ENCODE measurements at regions not wholly inside any gene's neighbourhood (a gene's known extent, or its start where the extent isn't known, plus 50 kb on each side); places are given as distances from the start of the nearest gene placed in this dataset.

DNA sequence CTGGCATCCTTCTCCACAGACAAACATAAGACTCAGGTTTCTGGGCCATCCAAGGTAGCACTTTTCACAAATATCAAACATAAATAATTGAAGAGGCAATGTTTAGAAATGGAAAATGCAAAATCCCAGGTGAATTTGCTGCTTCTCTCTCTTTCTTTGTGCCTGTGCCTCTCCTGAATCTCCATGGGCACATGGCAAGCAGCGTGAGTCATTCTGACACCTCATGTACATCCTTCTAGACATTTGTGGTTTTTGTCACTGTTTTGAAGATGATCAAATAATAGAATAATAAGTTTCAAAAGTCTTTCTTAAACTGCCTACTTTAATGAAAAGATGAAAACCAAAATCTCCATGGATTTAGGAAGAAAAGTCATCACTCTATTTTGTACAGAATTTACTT, 60.3 kb upstream of the RAB11FIP2 start:
- DNase-seq (ENCODE audit: low read depth): no peak

- DNase-seq (ENCODE audit: low read depth): no peak
These were observed 59.7 kb upstream of the RAB11FIP2 start for GRCh38 chr10:118106426-118106825.

- DNase-seq (ENCODE audit: low read depth): no peak
These were observed 55.4 kb upstream of the RAB11FIP2 start for GRCh38 chr10:118102121-118102520.

DNA sequence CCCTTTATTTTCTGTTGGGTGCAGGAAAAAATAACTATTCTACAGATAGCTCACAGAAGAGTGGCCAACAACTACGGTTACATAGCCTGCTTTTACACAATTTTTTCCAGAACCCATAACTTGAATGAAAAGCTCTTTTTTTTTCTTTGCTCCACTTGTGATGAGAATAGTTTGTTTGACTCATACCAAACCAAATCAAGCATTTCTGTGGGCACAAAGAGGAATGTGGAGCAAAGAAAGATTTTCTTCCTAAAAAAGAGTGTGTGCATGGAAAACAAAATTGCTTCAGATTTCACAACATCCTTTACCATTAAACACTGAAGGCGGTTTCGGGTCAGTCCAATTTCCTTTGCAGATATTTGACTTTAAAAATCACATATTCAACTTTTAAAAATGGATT, 54.8 kb upstream of the RAB11FIP2 start:
- DNase-seq (ENCODE audit: low read depth): no peak
